NT2/D1 (cell line): ENCODE measurements at regions not wholly inside any gene's neighbourhood (a gene's known extent, or its start where the extent isn't known, plus 50 kb on each side); places are given as distances from the start of the nearest gene placed in this dataset.

Experiments used
- SUZ12 ChIP-seq: IDR thresholded peaks from 2 replicates; pipeline ENCODE4 v1.6.1; 2011; ENCODE audit not compliant: insufficient read length, insufficient read depth; ENCODE audit errors: extremely low read depth
- YY1 ChIP-seq: IDR thresholded peaks from 2 replicates; pipeline ENCODE4 v1.6.1; 2011; ENCODE audit not compliant: insufficient read length, insufficient read depth
- ZNF274 ChIP-seq: IDR thresholded peaks from 2 replicates; pipeline ENCODE4 v1.6.1; 2011; ENCODE audit warnings: mild to moderate bottlenecking, low read depth, low read length

DNA sequence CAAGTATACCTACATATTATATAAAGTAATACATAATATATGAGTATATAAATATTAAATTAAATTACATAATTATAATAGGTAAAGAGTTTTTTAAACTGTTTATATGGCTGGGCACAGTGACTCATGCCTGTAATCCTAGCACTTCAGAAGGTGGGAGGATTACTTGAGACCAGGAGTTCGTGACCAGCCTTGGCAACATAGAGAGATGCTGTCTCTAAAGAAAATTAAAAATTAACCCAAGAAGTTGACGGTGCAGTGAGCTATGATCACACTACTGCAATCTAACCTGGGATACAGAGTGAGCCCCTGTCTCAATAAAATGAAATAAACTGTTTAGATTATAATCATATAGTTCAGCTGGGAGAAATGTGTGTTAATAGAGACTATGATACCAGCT is 363.0 kb downstream of the DDX10 start:
- TF ChIP-seq ZNF274 (no peak), SUZ12 (no peak), YY1 (no peak)
